Smooth muscle cell (in vitro differentiated cells): ENCODE measurements at regions not wholly inside any gene's neighbourhood (a gene's known extent, or its start where the extent isn't known, plus 50 kb on each side); places are given as distances from the start of the nearest gene placed in this dataset.
A peak's percentile ranks its signal among the peaks of the same experiment; 100 is the strongest.

Experiments used
- DNase-seq: peaks from one replicate; lab custom pipeline; 2025; ENCODE audit not compliant: unreplicated experiment; lab: John Stamatoyannopoulos, UW
- H2AFZ ChIP-seq: fragments of 200-600 bp; sonication (generic); 2 replicates; pipeline ENCODE4 v1.6.0; 2016; ENCODE audit warnings: antibody characterized with exemption, low read depth, mild to moderate bottlenecking
- H3F3A ChIP-seq: fragments of 200-600 bp; sonication (generic); 2 replicates; pipeline ENCODE4 v1.6.0; 2017; ENCODE audit warnings: antibody characterized with exemption, low read depth
- H3K27ac ChIP-seq: fragments of 200-600 bp; sonication (generic); 2 replicates; pipeline ENCODE4 v1.5.1; 2016; ENCODE audit warnings: low read depth, mild to moderate bottlenecking
- H3K27me3 ChIP-seq: fragments of 200-600 bp; sonication (generic); 2 replicates; pipeline ENCODE4 v1.6.1; 2016; ENCODE audit warnings: low read depth, mild to moderate bottlenecking
- H3K36me3 ChIP-seq: fragments of 200-600 bp; sonication (generic); 2 replicates; pipeline ENCODE4 v1.5.1; 2016; ENCODE audit warnings: low read depth
- H3K4me1 ChIP-seq: fragments of 200-600 bp; sonication (generic); 2 replicates; pipeline ENCODE4 v1.5.1; 2016; ENCODE audit warnings: low read depth
- H3K4me2 ChIP-seq: fragments of 200-600 bp; sonication (generic); 2 replicates; pipeline ENCODE4 v1.6.0; 2016; ENCODE audit warnings: mild to moderate bottlenecking
- H3K4me3 ChIP-seq: fragments of 200-600 bp; sonication (generic); 2 replicates; pipeline ENCODE4 v1.5.1; 2016; ENCODE audit warnings: mild to moderate bottlenecking
- H3K79me2 ChIP-seq: fragments of 200-600 bp; sonication (generic); 2 replicates; pipeline ENCODE4 v1.6.0; 2016; ENCODE audit warnings: low read depth, mild to moderate bottlenecking
- H3K9ac ChIP-seq: fragments of 200-600 bp; sonication (generic); 2 replicates; pipeline ENCODE4 v1.6.0; 2016; ENCODE audit warnings: low read depth
- H3K9me3 ChIP-seq: fragments of 200-600 bp; sonication (generic); replicated peaks from 2 replicates; pipeline ENCODE4 v1.5.1; 2016; ENCODE audit warnings: low read depth
- H4K20me1 ChIP-seq: fragments of 200-600 bp; sonication (generic); 2 replicates; pipeline ENCODE4 v1.6.0; 2016; ENCODE audit warnings: low read depth
- WGBS: methylation state at CpG from one replicate; pipeline ENCODE4 v1.1.7; 2016; ENCODE audit warnings: low lambda C conversion rate; 5-methylcytosine and 5-hydroxymethylcytosine counted together
- TF ChIP-seq, protein P1 (sequence below): fragments of 200-600 bp; sonication (generic); IDR thresholded peaks from 2 replicates; pipeline ENCODE4 v1.5.1; 2017; ENCODE audit warnings: borderline replicate concordance, mild to moderate bottlenecking, antibody characterized with exemption; ENCODE audit not compliant: insufficient read depth, poor library complexity, severe bottlenecking

DNA sequence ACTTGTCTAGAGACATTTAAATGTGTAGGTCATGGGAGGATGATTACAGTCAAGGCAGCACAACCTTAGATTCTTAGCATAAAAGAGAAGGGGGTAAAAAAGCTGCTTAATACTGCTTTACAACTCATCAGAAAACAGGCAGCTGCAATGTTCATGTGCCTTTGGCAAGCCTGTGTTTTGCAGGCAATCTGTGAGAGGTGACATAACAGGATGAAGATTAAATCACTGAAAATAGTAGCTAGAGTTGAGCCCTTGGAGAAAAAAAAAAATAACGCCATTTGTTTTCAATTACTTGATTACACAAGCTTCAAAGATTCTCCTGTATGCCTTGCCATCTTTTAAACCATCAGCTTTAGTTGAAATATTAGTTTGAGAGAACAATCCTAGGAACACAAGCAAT, 847.6 kb upstream of the LCORL start:
- TF ChIP-seq, protein P1, sequence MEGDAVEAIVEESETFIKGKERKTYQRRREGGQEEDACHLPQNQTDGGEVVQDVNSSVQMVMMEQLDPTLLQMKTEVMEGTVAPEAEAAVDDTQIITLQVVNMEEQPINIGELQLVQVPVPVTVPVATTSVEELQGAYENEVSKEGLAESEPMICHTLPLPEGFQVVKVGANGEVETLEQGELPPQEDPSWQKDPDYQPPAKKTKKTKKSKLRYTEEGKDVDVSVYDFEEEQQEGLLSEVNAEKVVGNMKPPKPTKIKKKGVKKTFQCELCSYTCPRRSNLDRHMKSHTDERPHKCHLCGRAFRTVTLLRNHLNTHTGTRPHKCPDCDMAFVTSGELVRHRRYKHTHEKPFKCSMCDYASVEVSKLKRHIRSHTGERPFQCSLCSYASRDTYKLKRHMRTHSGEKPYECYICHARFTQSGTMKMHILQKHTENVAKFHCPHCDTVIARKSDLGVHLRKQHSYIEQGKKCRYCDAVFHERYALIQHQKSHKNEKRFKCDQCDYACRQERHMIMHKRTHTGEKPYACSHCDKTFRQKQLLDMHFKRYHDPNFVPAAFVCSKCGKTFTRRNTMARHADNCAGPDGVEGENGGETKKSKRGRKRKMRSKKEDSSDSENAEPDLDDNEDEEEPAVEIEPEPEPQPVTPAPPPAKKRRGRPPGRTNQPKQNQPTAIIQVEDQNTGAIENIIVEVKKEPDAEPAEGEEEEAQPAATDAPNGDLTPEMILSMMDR = no peak
- Histone ChIP-seq H3K4me3 (no peak overlapping the region), H4K20me1 (no peaks in the 10 kb centered on the region), H3K27me3 (no peaks in the 10 kb centered on the region), H3K4me1 (no peaks in the 10 kb centered on the region), H3K79me2 (no peaks in the 10 kb centered on the region), H3K27ac (no peak overlapping the region), H3K9me3 (no peaks in the 10 kb centered on the region), H2AFZ (peak overlapping the region; percentile 32), H3F3A (no peaks in the 10 kb centered on the region), H3K4me2 (no peak overlapping the region), H3K9ac (no peak overlapping the region), H3K36me3 (no peaks in the 10 kb centered on the region)
- DNase-seq = no peak
- 50% methylated on average over 1 of the region's 1 CpG for WGBS

GRCh38 chr4:18860836-18861530, 839.4 kb upstream of the LCORL start:
- Histone ChIP-seq H3K4me3 (no peak overlapping the region), H3K36me3 (no peaks in the 10 kb centered on the region), H4K20me1 (no peaks in the 10 kb centered on the region), H3K9ac (no peak overlapping the region), H3F3A (no peaks in the 10 kb centered on the region), H3K4me2 (no peak overlapping the region), H3K27me3 (no peaks in the 10 kb centered on the region), H3K27ac (no peak overlapping the region), H2AFZ (no peak overlapping the region), H3K9me3 (no peaks in the 10 kb centered on the region), H3K79me2 (no peaks in the 10 kb centered on the region), H3K4me1 (peaks cover 13% of the 10 kb centered on the region)
- 88% methylated on average over 2 of the region's 2 CpGs for WGBS
- DNase-seq = no peak
- TF ChIP-seq, protein P1 = no peak

- Histone ChIP-seq H3K79me2 (no peaks in the 10 kb centered on the region), H4K20me1 (no peaks in the 10 kb centered on the region), H3F3A (no peaks in the 10 kb centered on the region), H3K9me3 (no peaks in the 10 kb centered on the region), H3K4me3 (no peak overlapping the region), H3K27me3 (no peaks in the 10 kb centered on the region), H3K4me2 (no peak overlapping the region), H2AFZ (peak overlapping the region; percentile 66), H3K9ac (no peak overlapping the region), H3K4me1 (peaks cover 13% of the 10 kb centered on the region), H3K27ac (no peak overlapping the region), H3K36me3 (no peaks in the 10 kb centered on the region)
- DNase-seq = no peak
- TF ChIP-seq, protein P1 = no peak
- WGBS = 48% methylated on average over 2 of the region's 2 CpGs
Observed at GRCh38 chr4:18859468-18859867, 837.9 kb upstream of the LCORL start.

GRCh38 chr4:18858229-18858922, 836.8 kb upstream of the LCORL start:
- Histone ChIP-seq H3K9me3 (no peaks in the 10 kb centered on the region), H3K4me3 (no peak overlapping the region), H3K79me2 (no peaks in the 10 kb centered on the region), H3K27ac (no peak overlapping the region), H3K4me1 (peaks cover 13% of the 10 kb centered on the region), H3F3A (no peaks in the 10 kb centered on the region), H3K27me3 (no peaks in the 10 kb centered on the region), H3K4me2 (no peak overlapping the region), H4K20me1 (no peaks in the 10 kb centered on the region), H2AFZ (no peak overlapping the region), H3K9ac (no peak overlapping the region), H3K36me3 (no peaks in the 10 kb centered on the region)
- 84% methylated on average over 6 of the region's 6 CpGs for WGBS
- no peak for DNase-seq
- TF ChIP-seq, protein P1 = no peak
